OCI-LY7 (cell line): ENCODE measurements at regions not wholly inside any gene's neighbourhood (a gene's known extent, or its start where the extent isn't known, plus 50 kb on each side); places are given as distances from the start of the nearest gene placed in this dataset.
"Not testable (repeated sequence)": the region's sequence is repeated elsewhere in the genome, so short reads cannot be mapped to it uniquely, and the experiment has no call there.

Experiments used
- BruUV-seq: library from RNA; stranded (reverse); fragments of 400-500 nt; replicated peaks from 2 replicates; lab custom pipeline; 2021; lab: Mats Ljungman, UMichigan
- CTCF ChIA-PET: fragments of 300-600 bp; sonication (Branson Sonifier 250); formaldehyde crosslinking; loops from one replicate; lab custom pipeline; 2022; ENCODE audit warnings: antibody characterized with exemption; ENCODE audit not compliant: unreplicated experiment; lab: Charles Lee
- POLR2A ChIA-PET: fragments of 300-600 bp; sonication (Branson Sonifier 250); formaldehyde crosslinking; loops from one replicate; lab custom pipeline; 2022; ENCODE audit warnings: antibody characterized with exemption; lab: Charles Lee
- DNase-seq: peaks from one replicate; pipeline ENCODE4 v3.0.0-alpha.2; 2015; ENCODE audit warnings: low spot score
- H2AFZ ChIP-seq: fragments of 200-600 bp; sonication (generic), shearing (Covaris generic); 2 replicates; pipeline ENCODE4 v1.6.1; 2014; ENCODE audit warnings: mild to moderate bottlenecking, antibody characterized with exemption, low read length, moderate library complexity
- H3K27ac ChIP-seq: fragments of 200-600 bp; sonication (generic); 2 replicates; pipeline ENCODE4 v1.5.1; 2014; ENCODE audit warnings: mixed run types, low read depth, mild to moderate bottlenecking, moderate library complexity, low read length, inconsistent platforms; ENCODE audit not compliant: poor library complexity, severe bottlenecking
- H3K36me3 ChIP-seq: fragments of 200-600 bp; sonication (generic); 2 replicates; pipeline ENCODE4 v1.6.1; 2014; ENCODE audit warnings: mild to moderate bottlenecking, antibody characterized with exemption, low read length, moderate library complexity, mixed read lengths; ENCODE audit not compliant: insufficient read depth
- H3K4me1 ChIP-seq: fragments of 200-600 bp; sonication (generic); 2 replicates; pipeline ENCODE4 v1.5.1; 2014; ENCODE audit warnings: mild to moderate bottlenecking, low read length; ENCODE audit not compliant: insufficient read depth, poor library complexity, severe bottlenecking
- H3K4me2 ChIP-seq: fragments of 200-600 bp; sonication (generic); 2 replicates; pipeline ENCODE4 v1.6.1; 2014; ENCODE audit warnings: mild to moderate bottlenecking, low read length
- H3K4me3 ChIP-seq: fragments of 200-600 bp; sonication (generic); 2 replicates; pipeline ENCODE4 v1.5.1; 2014; ENCODE audit warnings: mild to moderate bottlenecking, low read depth, low read length; ENCODE audit not compliant: poor library complexity, severe bottlenecking
- H3K79me2 ChIP-seq: fragments of 200-600 bp; sonication (generic); 2 replicates; pipeline ENCODE4 v1.6.1; 2016; ENCODE audit warnings: low read depth, mild to moderate bottlenecking, low read length, moderate library complexity, mixed read lengths; ENCODE audit not compliant: insufficient read depth
- H3K9me2 ChIP-seq: fragments of 200-600 bp; sonication (generic); 2 replicates; pipeline ENCODE4 v1.6.1; 2016; ENCODE audit warnings: mild to moderate bottlenecking, low read length, mixed read lengths; ENCODE audit not compliant: insufficient read depth
- H3K9me3 ChIP-seq: fragments of 200-600 bp; sonication (generic); 2 replicates; pipeline ENCODE4 v1.6.1; 2014; ENCODE audit warnings: mild to moderate bottlenecking, mixed run types, low read length, mixed read lengths
- H4K20me1 ChIP-seq: fragments of 200-600 bp; sonication (generic); 2 replicates; pipeline ENCODE4 v1.6.1; 2014; ENCODE audit warnings: mild to moderate bottlenecking, antibody characterized with exemption, low read length, moderate library complexity, mixed read lengths; ENCODE audit not compliant: insufficient read depth
- CTCF ChIP-seq: fragments of 200-600 bp; sonication (generic); conservative IDR thresholded peaks from 2 replicates; pipeline ENCODE4 v1.5.1; 2014; ENCODE audit warnings: mild to moderate bottlenecking, antibody characterized with exemption, low read length, moderate library complexity, mixed read lengths
- EZH2phosphoT487 ChIP-seq: fragments of 200-600 bp; sonication (generic); IDR thresholded peaks from 2 replicates; pipeline ENCODE4 v1.6.1; 2018; ENCODE audit warnings: low read depth, borderline replicate concordance, mild to moderate bottlenecking, mixed run types, antibody characterized with exemption, low read length, moderate library complexity, mixed read lengths
- intact Hi-C: fragments of 100-400 bp; cut with micrococcal nuclease; formaldehyde crosslinking; loops from one replicate; pipeline ENCODE4 v1.10.0; 2022; ENCODE audit not compliant: unreplicated experiment

- Histone ChIP-seq H3K79me2 (no peaks in the 10 kb centered on the region), H3K9me2 (no peaks in the 10 kb centered on the region), H3K27ac (no peak overlapping the region), H3K36me3 (no peaks in the 10 kb centered on the region), H4K20me1 (no peaks in the 10 kb centered on the region), H3K4me2 (no peak overlapping the region), H2AFZ (no peak overlapping the region), H3K4me1 (no peaks in the 10 kb centered on the region), H3K4me3 (no peak overlapping the region), H3K9me3 (no peaks in the 10 kb centered on the region)
- no peak for DNase-seq
- BruUV-seq: no TSS peak
- POLR2A ChIA-PET: no interaction called here
- intact Hi-C loops: no loop called here
- CTCF ChIA-PET: no interaction called here
- TF ChIP-seq CTCF (no peak), EZH2phosphoT487 (no peak)
Observed at GRCh38 chr12:86948851-86949250, 692.7 kb upstream of the MGAT4C start.

GRCh38 chr12:86945685-86946196 is 689.5 kb upstream of the MGAT4C start:
- ChIA-PET POLR2A (no interaction called here), CTCF (no interaction called here)
- Histone ChIP-seq H3K4me3 (no peak overlapping the region), H3K79me2 (no peaks in the 10 kb centered on the region), H3K4me2 (no peak overlapping the region), H4K20me1 (no peaks in the 10 kb centered on the region), H3K4me1 (no peaks in the 10 kb centered on the region), H3K9me3 (no peaks in the 10 kb centered on the region), H3K36me3 (no peaks in the 10 kb centered on the region), H3K9me2 (no peaks in the 10 kb centered on the region), H2AFZ (no peak overlapping the region), H3K27ac (no peak overlapping the region)
- TF ChIP-seq CTCF (no peak), EZH2phosphoT487 (no peak)
- intact Hi-C loops: no loop called here
- no peak for DNase-seq
- BruUV-seq: no TSS peak

DNA sequence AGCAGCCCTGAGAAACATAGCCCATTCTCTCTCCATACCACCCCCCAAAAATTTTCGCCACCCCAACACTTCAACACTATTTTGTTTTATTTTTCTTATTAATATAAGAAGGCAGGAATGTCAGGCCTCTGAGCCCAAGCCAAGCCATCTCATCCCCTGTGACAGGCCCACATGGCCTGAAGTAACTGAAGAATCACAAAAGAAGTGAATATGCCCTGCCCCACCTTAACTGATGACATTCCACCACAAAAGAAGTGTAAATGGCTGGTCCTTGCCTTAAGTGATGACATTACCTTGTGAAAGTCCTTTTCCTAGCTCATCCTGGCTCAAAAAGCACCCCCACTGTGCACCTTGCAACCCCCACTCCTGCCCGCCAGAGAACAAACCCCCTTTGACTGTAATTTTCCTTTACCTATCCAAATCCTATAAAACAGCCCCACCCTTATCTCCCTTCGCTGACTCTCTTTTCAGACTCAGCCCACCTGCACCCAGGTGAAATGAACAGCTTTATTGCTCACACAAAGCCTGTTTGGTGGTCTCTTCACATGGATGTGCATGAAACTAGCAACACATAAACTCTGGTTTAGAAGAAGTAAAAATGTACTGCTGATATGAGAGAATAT is 688.1 kb upstream of the MGAT4C start:
- H3K9me3 ChIP-seq, H3K9me2 ChIP-seq, BruUV-seq, H3K79me2 ChIP-seq, H3K4me1 ChIP-seq, CTCF ChIA-PET, H3K27ac ChIP-seq, H4K20me1 ChIP-seq, intact Hi-C loops, H3K4me2 ChIP-seq, POLR2A ChIA-PET, DNase-seq, H2AFZ ChIP-seq, H3K4me3 ChIP-seq, H3K36me3 ChIP-seq: not testable (repeated sequence)
